ENCODE measurements at regions not wholly inside any gene's neighbourhood (a gene's known extent, or its start where the extent isn't known, plus 50 kb on each side); places are given as distances from the start of the nearest gene placed in this dataset.

DNA sequence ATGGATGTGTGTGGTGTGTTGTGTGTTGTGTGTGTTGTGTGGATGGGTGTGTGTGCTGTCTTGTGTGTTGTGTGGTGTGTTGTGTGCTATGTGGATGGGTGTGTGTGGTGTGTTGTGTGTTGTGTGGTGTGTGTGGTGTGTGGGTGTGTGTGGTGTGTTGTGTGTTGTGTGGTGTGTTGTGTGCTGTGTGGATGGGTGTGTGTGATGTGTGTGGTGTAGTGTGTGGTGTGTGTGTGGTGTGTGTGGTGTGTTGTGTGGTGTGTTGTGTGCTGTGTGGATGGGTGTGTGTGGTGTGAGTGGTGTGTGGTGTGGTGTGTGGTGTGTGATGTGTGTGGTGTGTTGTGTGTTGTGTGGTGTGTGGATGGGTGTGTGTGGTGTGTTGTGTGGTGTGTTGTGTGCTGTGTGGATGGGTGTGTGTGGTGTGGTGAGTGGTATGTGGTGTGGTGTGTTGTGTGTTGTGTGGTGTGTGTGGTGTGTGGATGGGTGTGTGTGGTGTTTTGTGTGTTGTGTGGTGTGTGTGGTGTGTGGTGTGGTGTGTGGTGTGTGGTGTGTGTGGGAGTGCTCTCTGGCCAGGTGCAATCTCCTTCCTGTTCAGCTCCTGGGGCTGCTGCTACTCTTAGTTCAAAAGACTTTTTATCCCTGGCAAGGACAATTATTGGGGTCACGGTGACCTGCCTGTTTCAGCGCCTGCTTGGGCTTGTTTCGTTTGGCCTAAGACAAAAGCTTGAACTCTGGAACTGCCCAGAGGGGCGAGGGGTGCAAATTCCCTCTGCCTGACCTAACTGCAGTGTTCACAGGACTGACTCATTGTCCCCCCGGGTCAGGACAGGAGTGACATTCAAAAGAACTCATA is 101.1 kb downstream of the UBIAD1 start:
- no peak for DNase-seq (ENCODE audit: low read depth, low spot score)

DNA sequence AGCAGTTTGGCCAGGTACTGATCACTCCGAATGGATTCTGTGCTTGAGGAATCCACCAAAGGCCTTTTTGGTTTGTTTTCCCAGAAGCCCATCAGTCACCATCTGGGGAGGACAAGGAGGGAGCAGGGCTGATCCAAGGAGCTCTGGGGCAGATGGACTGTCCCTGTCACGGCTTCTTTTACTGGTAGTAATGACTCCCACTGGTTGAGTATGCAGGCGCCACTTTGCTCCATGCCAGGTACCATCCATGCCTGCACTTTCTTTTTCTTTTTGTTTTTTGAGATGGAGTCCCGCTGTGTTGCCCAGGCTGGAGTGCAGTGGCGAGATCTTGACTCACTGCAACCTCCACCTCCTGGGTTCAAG is 101.7 kb downstream of the UBIAD1 start:
- no peak for DNase-seq (ENCODE audit: low read depth, low spot score)

DNA sequence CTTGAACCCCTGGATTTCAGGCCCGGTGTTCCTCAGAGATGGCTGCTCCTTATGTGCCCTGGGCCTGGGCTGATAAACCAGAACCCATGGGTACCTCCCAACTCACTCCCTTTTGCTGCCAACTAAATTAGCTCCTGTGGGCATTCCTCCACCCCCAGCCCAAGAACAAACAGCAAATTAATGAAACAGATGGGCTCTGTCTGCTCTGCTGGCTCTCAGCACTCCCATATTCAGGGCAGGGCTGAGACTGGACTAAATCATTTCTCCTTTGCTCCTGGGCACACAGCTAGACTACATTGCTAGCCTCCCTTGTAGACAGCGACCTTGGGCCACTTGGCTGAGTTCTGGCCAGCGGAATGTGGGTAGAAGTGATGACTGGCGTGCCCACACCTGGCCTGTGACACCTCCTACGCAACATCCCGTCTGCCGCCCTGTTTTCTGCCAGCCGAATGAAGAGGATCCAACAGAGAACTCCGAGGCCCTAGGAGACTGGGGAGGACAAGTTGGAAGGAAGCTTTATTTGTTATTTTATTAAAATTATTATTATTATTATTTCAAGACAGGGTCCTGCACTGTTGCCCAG is 101.9 kb upstream of the DISP3 start:
- DNase-seq (ENCODE audit: low read depth, low spot score), result no peak

DNA sequence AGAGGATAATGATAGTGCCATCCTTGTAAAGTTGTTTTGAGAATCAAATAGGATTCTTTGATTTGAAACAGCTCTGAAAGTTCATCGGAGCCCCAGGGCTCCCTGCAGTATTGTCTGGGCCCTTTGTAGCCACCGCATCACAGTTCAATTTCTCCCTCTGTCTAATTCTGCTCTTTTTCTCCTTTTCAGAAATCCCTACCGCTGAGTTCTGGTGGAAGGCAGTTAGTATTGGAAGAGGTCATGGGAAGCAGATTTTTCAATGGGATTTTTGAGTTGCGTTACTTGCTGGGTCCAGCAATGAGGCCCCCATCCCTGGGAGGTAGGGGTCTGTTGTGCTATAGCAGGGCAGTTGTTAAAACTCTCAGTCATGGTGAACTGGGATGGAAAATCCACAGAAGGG is 101.0 kb upstream of the DISP3 start:
- DNase-seq (ENCODE audit: low read depth, low spot score), result no peak

DNA sequence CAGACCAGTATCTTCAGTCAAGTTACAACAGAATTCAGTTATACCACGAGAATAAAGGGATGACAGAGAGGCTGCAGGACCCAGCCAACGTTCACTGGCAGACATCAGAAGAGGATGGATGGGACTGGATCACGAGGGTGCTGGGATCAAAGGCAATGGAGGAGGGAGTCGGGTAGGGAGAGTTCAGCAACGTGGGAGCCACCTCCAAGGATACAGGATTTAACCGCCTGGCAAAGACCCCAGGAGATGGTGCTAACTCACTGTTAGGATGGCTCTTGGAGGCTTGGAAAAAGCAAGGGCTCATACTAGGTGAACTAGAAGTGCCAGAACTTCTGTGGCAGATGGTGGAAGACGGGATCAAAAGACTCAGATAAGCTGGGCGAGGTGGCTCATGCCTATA is 99.1 kb upstream of the DISP3 start:
- no peak for DNase-seq (ENCODE audit: low read depth, low spot score)

DNA sequence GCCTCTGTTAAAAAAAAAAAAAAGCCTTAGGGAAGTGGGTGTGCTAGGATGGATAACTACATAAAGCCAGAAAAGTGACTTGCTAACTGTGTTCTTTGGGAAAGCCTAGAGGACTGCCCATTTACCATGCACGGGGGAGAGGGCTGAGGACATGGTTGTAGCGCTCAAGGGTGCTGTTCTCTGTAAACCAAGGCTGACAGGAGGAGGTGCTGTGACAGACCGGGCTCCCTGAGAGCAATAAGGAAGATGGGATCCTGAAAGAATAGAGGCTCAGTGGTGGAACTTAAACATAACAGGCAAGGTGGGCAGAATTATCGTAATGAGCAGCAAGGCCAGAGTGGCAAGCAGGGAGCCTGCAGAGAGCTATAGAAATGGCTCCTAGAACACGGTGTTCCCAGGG is 98.5 kb upstream of the DISP3 start:
- DNase-seq (ENCODE audit: low read depth, low spot score), result no peak

DNA sequence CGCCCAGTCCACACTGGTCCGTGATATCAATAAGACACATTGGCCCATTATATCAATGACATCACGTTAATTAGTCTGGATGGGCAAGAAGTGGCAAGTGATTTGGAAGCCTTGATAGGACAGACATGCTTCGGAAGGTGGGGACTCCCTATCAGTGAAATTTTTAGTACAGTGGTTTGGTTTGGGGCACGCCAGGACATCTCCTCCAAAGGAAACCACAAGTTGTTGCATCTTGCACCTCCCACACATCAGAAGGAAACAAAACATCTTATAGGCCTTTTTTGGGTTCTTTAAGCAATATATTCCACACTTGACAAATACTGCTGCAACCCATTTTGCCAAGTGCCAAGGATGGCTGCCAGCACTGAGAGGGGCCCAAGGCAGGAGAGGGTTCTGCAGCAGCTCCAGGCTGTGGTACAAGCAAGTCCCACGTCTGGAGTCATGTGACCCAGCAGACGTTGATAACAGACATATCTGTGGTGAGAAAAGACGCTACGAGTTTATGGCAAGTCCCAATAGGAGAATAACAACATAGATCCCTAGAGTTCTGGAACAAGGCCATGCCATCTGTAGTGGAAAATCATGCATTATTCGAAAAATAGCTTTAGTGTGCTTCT is 95.3 kb upstream of the DISP3 start:
- no peak for DNase-seq (ENCODE audit: low read depth, low spot score)

DNA sequence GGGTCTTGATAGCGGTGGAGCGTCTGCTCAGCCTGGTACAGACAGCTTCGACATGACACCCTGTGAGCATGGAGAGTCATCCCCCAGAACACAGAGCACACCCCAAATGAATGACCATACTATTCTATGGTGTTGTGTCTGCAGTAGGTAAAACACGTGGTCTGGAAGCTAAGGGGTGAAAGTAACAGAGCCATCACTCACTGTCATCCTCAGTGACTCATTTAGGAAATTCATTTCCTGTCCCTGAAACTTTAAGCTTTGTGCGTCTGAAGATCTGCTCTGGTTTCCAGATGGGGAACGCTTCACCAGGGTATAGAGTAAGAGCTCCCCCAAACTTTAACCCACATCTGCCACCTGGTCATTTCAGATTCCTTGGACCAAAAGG is 94.8 kb upstream of the DISP3 start:
- no peak for DNase-seq (ENCODE audit: low read depth, low spot score)

DNA sequence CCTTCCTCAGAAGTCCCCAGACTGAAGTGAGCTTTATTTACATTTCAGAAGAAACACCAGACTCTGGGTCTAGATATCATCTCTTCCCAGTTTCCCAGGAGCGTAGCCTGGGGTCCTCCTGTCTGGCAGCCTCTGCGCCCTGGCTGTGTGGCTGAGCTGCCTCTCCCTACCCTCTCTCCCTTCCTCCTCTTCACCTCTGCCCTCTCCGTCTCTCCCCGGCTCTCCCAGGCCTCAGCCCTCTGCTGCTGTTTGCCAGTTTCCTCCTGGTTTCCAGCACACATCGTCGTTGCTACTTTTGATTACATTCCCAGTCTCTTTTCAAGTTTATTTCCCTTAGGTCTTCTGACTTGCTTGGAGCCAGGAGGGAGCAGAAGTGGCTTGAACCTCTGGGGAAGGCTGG is 91.1 kb upstream of the DISP3 start:
- DNase-seq (ENCODE audit: low read depth, low spot score), result no peak

DNA sequence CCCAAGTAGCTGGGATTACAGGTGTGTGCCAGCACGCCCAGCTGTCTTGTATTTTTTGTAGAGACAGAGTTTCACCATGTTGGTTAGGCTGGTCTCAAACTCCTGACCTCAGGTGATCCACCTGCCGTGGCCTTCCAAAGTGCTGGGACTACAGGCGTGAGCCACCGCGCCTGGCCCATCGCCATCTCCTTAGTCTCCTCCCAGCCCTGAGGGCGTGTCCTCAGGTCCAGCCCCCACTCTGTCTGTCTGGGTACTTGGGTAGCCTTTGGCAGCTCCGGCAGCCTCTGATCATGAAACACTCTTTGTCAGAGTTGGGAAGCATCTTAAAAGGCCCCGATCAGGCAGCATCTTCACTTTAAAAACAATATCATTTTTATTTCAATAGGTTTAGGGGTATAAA is 90.3 kb upstream of the DISP3 start:
- no peak for DNase-seq (ENCODE audit: low read depth, low spot score)

DNA sequence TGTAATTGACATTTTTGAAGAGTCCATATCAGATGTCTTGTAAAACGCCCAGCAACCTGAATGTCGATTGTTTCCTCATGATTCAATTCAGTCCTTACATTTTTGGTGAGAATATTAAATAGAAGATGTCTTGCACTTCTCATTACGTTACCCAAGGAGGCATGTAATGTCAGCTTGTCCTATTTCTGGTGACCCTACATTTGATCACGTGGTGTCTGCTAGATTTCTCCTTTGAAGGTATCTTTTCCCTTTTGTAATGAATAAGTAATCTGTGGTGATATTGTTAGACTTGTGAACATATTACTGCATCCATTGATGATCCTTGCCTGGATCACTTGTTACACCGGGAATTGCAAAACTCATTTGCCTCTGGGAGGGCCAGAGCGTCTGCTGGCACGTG is 87.6 kb upstream of the DISP3 start:
- no peak for DNase-seq (ENCODE audit: low read depth, low spot score)

DNA sequence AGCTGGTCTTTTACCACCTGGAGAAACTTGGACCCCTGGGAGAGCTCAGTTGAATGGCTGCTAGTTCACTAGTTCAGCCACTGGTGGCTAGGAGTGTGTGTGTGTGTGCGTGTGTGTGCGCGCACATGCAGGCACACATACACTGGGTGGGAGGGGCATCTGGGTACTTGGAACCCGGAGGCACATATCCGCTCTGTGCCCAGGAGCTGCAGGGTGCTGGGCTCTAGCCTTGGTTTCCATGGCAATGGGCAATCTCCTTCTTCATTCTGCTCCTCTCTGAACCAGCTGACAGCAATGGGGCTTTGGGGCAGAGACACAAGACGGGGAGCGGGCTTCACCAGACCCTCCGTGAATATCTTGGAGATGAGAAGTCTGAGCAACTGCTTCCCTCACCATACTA is 87.1 kb upstream of the DISP3 start:
- DNase-seq (ENCODE audit: low read depth, low spot score), result no peak

DNA sequence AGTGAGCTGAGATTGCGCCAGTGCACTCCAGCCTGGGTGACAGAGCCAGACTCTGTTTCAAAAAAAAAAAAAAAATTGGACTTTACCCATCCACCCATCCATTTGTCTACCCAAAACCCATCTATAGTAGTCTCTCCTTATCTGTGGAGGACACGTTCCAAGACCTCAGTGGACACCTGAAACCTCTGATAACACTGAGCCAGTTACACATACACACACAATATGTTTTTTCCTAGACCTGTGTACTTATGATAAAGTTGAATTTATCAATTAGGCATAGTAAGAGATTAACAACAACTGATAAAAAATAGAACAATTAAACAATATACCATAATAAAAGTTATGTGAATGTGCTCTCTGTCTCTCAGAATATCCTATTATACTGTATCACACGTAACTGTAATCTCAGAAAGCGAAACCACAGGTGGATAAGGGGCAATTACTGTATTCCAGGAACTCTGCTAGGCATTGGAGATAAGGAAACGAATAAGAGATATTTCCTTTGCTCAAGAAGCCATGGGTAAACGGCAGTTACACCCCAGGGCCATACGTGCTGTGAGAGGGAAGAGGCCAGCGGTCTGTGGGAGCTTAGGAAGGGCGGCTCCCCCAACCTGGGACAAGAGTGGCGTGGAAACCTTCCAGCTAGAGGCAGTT is 84.2 kb upstream of the DISP3 start:
- DNase-seq (ENCODE audit: low read depth, low spot score), result no peak

DNA sequence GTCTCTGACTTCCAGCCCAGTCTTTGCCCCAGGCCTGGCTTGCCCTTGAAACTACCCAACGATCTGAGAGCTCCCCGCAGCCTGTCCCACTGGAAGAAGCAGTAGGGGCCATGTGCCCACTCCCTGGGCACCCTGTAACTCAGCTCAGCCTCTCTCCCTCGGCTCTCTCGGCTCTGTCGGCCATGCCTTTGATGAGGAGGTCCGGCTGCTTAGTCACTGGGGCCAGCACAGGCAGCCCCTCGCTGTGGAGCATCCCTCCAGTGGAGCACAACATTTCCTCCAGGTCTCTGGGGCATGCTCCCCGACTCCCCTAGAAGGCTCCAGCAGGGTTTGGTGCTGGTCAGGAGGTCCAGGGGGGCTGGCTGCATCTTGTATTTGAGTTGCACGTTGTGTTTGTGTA is 83.3 kb upstream of the DISP3 start:
- DNase-seq (ENCODE audit: low read depth, low spot score), result no peak

DNA sequence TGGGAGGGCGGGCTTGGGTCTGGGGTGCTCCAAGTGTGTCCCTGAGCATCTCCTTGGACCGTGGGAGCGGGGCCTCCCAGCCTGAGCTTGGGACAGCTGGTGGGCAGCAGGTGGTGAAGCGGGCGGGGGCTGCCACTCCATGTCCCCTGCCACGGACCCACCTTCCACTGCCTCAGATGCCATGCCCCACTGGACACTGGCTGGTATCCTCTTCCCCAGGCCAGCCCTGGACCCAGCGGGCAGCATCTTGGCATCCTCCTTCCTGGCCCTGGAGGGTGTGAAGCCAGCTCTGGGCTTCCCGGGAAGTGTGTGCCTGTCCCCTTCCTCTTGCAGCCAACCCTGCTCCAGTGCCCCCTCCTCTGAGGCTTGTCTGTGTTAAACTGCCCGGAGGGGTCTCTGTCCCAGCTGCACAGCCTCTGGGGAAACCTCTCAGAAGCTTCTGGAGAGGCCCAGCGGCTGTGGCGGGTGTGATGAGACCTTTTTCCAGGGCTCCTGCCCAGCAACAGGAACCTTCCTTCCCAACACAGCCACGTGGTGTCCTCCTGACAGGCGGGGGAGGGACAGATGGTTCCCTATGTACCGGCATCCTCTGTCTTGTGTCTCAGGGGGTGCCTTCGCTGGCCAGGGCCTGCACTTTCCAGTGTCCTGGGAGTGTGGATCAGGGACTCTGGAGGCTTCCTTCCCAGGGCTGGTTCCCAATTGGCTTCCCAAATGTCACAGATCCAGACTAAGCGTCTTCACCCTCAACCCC is 81.6 kb upstream of the DISP3 start:
- no peak for DNase-seq (ENCODE audit: low read depth, low spot score)

DNA sequence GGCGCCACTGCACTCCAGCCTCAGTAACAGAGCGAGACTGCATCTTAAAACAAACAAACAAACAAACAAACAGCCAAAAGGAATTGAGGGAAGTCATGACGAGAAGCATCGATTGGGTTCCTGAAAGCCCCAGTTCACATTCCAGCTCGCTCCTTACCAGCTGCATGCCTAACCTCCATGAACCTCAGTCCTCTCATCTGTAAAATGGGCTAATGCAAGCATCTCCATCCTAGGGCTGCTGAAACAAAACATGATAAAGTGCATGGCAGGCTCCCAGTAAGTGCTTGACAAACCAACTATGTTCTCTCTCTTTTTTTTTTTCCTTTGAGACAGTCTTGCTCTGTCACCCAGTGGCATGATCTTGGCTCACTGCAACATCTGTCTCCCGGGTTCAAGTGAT is 79.7 kb upstream of the DISP3 start:
- no peak for DNase-seq (ENCODE audit: low read depth, low spot score)

DNA sequence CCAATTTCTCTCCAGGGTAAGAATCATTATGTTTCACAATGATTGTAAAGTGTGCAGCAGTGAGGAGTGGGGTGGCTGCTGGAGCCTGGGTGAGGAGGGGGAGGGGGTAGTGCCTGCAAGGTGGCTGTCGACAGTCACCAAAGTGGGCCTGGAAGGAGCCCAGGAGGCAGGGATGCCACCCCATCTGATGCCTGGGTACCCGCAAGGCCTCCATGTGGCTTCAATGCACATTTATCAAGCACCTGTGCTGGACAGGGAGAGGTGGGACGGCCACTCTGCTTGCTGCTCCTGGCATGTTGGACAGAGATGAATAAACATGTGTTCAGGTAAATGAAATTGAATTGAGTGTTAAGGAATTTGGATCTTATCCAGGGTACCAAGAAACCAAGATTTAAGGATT is 78.8 kb upstream of the DISP3 start:
- no peak for DNase-seq (ENCODE audit: low read depth, low spot score)

DNA sequence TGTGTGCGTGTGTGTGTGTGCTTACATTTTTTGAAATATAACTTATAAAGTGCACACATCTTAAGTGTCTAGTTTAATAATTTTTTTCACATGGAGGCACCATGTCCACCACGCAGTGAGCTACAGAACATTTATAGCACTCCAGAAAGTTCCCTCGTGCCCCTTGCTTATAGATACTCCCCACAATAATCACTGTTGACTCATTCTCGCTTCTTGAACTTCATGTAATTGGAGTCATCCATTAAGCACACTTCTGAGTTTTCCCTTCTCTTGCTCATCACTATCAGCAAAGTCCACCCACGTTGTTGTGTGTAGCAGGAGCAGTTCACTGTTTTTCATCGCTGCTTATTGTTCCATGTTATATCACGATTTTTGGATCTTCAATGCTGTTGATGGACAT is 78.4 kb upstream of the DISP3 start:
- DNase-seq (ENCODE audit: low read depth, low spot score), result no peak

DNA sequence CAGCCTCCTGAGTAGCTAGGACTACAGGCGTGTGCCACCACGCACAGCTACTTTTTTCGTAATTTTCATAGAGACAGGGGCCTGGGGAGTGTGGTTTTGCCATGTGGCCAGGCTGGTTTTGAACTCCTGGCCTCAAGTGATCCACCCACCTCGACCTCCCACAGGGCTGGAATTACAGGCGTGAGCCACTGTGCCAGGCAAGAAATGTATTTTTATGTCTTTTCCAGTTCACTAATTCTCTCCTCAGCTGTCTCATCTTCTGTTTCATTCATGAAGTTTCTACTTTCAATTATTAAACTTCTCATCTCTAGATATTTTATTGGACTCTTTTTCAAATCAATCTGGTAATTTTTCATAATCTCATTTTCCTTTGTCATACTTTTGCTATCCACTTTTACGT is 72.1 kb upstream of the DISP3 start:
- no peak for DNase-seq (ENCODE audit: low read depth, low spot score)

DNA sequence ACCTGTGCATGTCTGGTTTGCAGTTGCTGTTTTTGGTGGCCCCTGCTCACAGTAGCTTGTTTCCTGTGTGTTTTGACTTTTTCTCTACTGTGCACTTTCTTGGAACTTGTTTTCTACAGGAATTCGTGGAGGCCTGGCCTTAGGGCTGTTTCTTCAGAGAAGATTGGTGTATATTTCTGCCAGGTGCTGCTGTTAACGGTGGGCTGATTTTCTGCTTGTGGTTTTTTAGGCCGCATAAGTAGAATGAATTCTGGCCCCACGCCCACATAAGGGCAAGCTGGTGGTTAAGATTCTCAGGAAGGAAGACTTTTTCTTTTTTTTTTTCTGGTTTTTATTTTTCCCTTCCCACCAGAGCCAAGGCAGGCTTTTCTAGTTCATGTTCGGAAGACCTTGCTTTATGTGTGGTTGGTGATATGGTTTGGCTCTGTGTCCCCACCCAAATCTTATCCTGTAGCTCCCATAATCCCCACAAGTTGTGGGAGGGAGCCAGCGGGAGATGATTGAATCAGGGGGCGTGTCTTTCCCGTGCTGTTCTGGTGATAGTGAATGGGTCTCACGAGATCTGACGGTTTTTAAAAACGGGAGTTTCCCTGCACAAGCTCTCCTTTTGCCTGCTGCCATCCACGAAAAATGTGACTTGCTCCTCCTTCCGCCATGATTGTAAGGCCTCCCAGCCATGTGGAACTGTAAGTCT is 71.5 kb upstream of the DISP3 start:
- no peak for DNase-seq (ENCODE audit: low read depth, low spot score)

DNA sequence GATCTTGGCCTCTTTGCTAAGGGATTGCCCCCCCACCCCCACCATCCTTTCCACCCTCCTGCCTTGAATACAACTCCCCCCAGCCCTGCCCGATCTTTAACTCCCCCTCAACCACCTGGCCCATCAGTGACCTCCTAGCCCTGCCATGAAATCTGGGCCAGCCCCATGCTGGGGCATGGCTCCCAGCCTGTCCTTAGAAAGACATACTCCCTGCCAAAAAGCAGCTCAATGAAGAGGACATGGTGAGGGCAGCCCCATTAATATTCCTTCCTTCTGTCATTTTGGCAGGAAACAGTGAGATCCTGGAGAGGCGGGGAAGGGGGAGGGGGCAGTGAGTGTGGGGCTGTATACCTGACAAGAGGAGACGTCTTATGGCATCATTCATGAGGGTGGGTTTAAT is 66.8 kb upstream of the DISP3 start:
- no peak for DNase-seq (ENCODE audit: low read depth, low spot score)

Data from iPS DF 19.7 (cell line).